IPS-20b (cell line): ENCODE measurements at regions not wholly inside any gene's neighbourhood (a gene's known extent, or its start where the extent isn't known, plus 50 kb on each side); places are given as distances from the start of the nearest gene placed in this dataset.
"Not testable (repeated sequence)": the region's sequence is repeated elsewhere in the genome, so short reads cannot be mapped to it uniquely, and the experiment has no call there.

Source experiments
- H3K27ac ChIP-seq: one replicate; pipeline ENCODE4 v1.5.1; 2013; ENCODE audit warnings: low read length
- H3K27me3 ChIP-seq: 2 replicates; pipeline ENCODE4 v1.6.1; 2013; ENCODE audit warnings: mild to moderate bottlenecking, low read length, inconsistent platforms; ENCODE audit not compliant: insufficient read depth
- H3K36me3 ChIP-seq: 2 replicates; pipeline ENCODE4 v1.6.1; 2013; ENCODE audit warnings: low read depth, mild to moderate bottlenecking, inconsistent platforms, low read length, moderate library complexity; ENCODE audit not compliant: insufficient read depth
- H3K4me1 ChIP-seq: 2 replicates; pipeline ENCODE4 v1.6.1; 2013; ENCODE audit warnings: mild to moderate bottlenecking, control low read depth, inconsistent platforms, low read length, moderate library complexity; ENCODE audit not compliant: insufficient read depth
- H3K4me3 ChIP-seq: 2 replicates; pipeline ENCODE4 v1.5.1; 2013; ENCODE audit warnings: mild to moderate bottlenecking, low read length, inconsistent platforms
- H3K9ac ChIP-seq: 2 replicates; pipeline ENCODE4 v1.6.1; 2013; ENCODE audit warnings: low read depth, mild to moderate bottlenecking, inconsistent platforms, low read length, moderate library complexity
- H3K9me3 ChIP-seq: 2 replicates; pipeline ENCODE4 v1.6.1; 2013; ENCODE audit warnings: mild to moderate bottlenecking, low read depth, low read length, inconsistent platforms; ENCODE audit not compliant: insufficient read depth

GRCh38 chr5:67813877-67814539 lies 401.5 kb upstream of the PIK3R1 start:
- Histone ChIP-seq H3K27me3 (no peaks in the 10 kb centered on the region), H3K4me3 (no peak overlapping the region), H3K4me1 (no peaks in the 10 kb centered on the region; the same call in 1 of the 2 replicates), H3K27ac (no peak overlapping the region), H3K9me3 (no peaks in the 10 kb centered on the region), H3K36me3 (no peaks in the 10 kb centered on the region), H3K9ac (no peak overlapping the region)

GRCh38 chr5:67809589-67809988 lies 406.0 kb upstream of the PIK3R1 start:
- no peaks in the 10 kb centered on the region for H3K9me3 ChIP-seq
- H3K36me3 ChIP-seq, result no peaks in the 10 kb centered on the region
- H3K4me3 ChIP-seq, result no peak overlapping the region
- no peak overlapping the region for H3K27ac ChIP-seq
- H3K4me1 ChIP-seq, result peaks cover 20% of the 10 kb centered on the region
- no peaks in the 10 kb centered on the region for H3K27me3 ChIP-seq
- no peak overlapping the region for H3K9ac ChIP-seq

GRCh38 chr5:67808340-67808739 lies 407.2 kb upstream of the PIK3R1 start:
- no peak overlapping the region for H3K27ac ChIP-seq
- no peak overlapping the region for H3K9ac ChIP-seq
- H3K4me3 ChIP-seq, result no peak overlapping the region
- H3K4me1 ChIP-seq, result peaks cover 20% of the 10 kb centered on the region
- H3K36me3 ChIP-seq, result no peaks in the 10 kb centered on the region
- no peaks in the 10 kb centered on the region for H3K27me3 ChIP-seq
- H3K9me3 ChIP-seq, result no peaks in the 10 kb centered on the region

GRCh38 chr5:67807439-67807888 lies 408.1 kb upstream of the PIK3R1 start:
- Histone ChIP-seq H3K9ac (no peak overlapping the region), H3K27me3 (no peaks in the 10 kb centered on the region), H3K4me3 (no peak overlapping the region), H3K4me1 (peaks cover 20% of the 10 kb centered on the region), H3K27ac (no peak overlapping the region), H3K36me3 (no peaks in the 10 kb centered on the region), H3K9me3 (no peaks in the 10 kb centered on the region)

GRCh38 chr5:67806654-67807438 lies 408.7 kb upstream of the PIK3R1 start:
- H3K9me3 ChIP-seq, result no peaks in the 10 kb centered on the region
- H3K4me1 ChIP-seq, result peaks cover 20% of the 10 kb centered on the region
- H3K4me3 ChIP-seq, result peak overlapping the region; percentile 18; the same call in 1 of the 2 replicates
- no peak overlapping the region for H3K27ac ChIP-seq
- no peaks in the 10 kb centered on the region for H3K36me3 ChIP-seq
- H3K27me3 ChIP-seq, result no peaks in the 10 kb centered on the region
- H3K9ac ChIP-seq, result peak overlapping the region; percentile 9; the same call in 1 of the 2 replicates

GRCh38 chr5:67805666-67806348 lies 409.7 kb upstream of the PIK3R1 start:
- H3K9me3 ChIP-seq, result no peaks in the 10 kb centered on the region
- peaks cover 20% of the 10 kb centered on the region for H3K4me1 ChIP-seq
- H3K27me3 ChIP-seq, result no peaks in the 10 kb centered on the region
- peak overlapping the region; percentile 18 for H3K4me3 ChIP-seq
- H3K27ac ChIP-seq, result peak overlapping the region; percentile 25
- no peaks in the 10 kb centered on the region for H3K36me3 ChIP-seq
- H3K9ac ChIP-seq, result no peak overlapping the region

GRCh38 chr5:67802766-67803165 lies 412.8 kb upstream of the PIK3R1 start:
- Histone ChIP-seq H3K9me3 (peaks cover 9% of the 10 kb centered on the region; the same call in 1 of the 2 replicates), H3K27ac (no peak overlapping the region), H3K36me3 (no peaks in the 10 kb centered on the region), H3K4me1 (peaks cover 20% of the 10 kb centered on the region), H3K9ac (no peak overlapping the region), H3K4me3 (no peak overlapping the region), H3K27me3 (no peaks in the 10 kb centered on the region)

GRCh38 chr5:67799732-67800234 lies 415.8 kb upstream of the PIK3R1 start:
- no peaks in the 10 kb centered on the region for H3K4me1 ChIP-seq

GRCh38 chr5:67798470-67798869 lies 417.1 kb upstream of the PIK3R1 start:
- not testable (repeated sequence) for H3K4me1 ChIP-seq, H3K36me3 ChIP-seq, H3K4me3 ChIP-seq, H3K27me3 ChIP-seq, H3K9ac ChIP-seq, H3K9me3 ChIP-seq, H3K27ac ChIP-seq

More at GRCh38 chr5:67799732-67800234, 415.8 kb upstream of the PIK3R1 start:
- Histone ChIP-seq H3K9me3 (peaks cover 9% of the 10 kb centered on the region; the same call in 1 of the 2 replicates), H3K4me3 (no peak overlapping the region), H3K27ac (no peak overlapping the region), H3K9ac (no peak overlapping the region), H3K36me3 (no peaks in the 10 kb centered on the region), H3K27me3 (no peaks in the 10 kb centered on the region)

- H3K4me1 ChIP-seq, result no peaks in the 10 kb centered on the region
- no peaks in the 10 kb centered on the region for H3K36me3 ChIP-seq
- no peak overlapping the region for H3K4me3 ChIP-seq
- H3K27ac ChIP-seq, result no peak overlapping the region
- H3K27me3 ChIP-seq, result no peaks in the 10 kb centered on the region
- no peak overlapping the region for H3K9ac ChIP-seq
- peaks cover 9% of the 10 kb centered on the region; the same call in 1 of the 2 replicates for H3K9me3 ChIP-seq
These were observed 419.6 kb upstream of the PIK3R1 start for GRCh38 chr5:67795781-67796477.

- Histone ChIP-seq H3K36me3 (no peaks in the 10 kb centered on the region), H3K4me3 (no peak overlapping the region), H3K27ac (no peak overlapping the region), H3K27me3 (no peaks in the 10 kb centered on the region), H3K9me3 (peaks cover 8% of the 10 kb centered on the region; the same call in 1 of the 2 replicates), H3K9ac (no peak overlapping the region), H3K4me1 (no peaks in the 10 kb centered on the region)
These were observed 421.6 kb upstream of the PIK3R1 start for GRCh38 chr5:67793966-67794365.
